SU-DHL-6 (cell line): ENCODE measurements at regions not wholly inside any gene's neighbourhood (a gene's known extent, or its start where the extent isn't known, plus 50 kb on each side); places are given as distances from the start of the nearest gene placed in this dataset.

ENCODE experiments used
- EZH2phosphoT487 ChIP-seq: fragments of 200-600 bp; sonication (generic), shearing (Covaris generic); conservative IDR thresholded peaks from 2 replicates; pipeline ENCODE4 v1.6.1; 2018; ENCODE audit warnings: mild to moderate bottlenecking, antibody characterized with exemption, low read length, moderate library complexity, mixed read lengths
- TF ChIP-seq, protein P1 (sequence below): fragments of 200-600 bp; sonication (generic); IDR thresholded peaks from one replicate; pipeline ENCODE4 v1.5.1; 2017; ENCODE audit warnings: antibody characterized with exemption, mild to moderate bottlenecking, low read length, moderate library complexity; ENCODE audit not compliant: insufficient read depth, poor library complexity, severe bottlenecking

DNA sequence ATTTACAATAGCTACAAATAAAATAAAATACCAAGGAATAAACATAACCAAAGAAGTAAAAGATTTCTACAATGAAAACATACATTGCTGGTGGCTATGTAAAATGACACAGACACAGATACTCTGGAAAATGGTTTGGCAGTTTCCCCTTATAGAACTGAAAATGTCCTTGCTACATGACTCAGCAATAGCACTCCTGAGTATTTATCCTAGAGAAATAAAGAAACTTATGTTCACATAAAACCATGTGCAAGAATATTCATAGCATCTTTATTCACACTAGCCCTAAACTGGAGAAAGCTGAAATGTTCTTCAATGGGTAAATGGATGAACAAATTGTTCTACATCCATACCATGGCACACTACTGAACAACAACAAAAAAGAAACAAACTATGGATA lies 100.2 kb upstream of the RFC3 start:
- TF ChIP-seq EZH2phosphoT487: no peak
- TF ChIP-seq, protein P1, sequence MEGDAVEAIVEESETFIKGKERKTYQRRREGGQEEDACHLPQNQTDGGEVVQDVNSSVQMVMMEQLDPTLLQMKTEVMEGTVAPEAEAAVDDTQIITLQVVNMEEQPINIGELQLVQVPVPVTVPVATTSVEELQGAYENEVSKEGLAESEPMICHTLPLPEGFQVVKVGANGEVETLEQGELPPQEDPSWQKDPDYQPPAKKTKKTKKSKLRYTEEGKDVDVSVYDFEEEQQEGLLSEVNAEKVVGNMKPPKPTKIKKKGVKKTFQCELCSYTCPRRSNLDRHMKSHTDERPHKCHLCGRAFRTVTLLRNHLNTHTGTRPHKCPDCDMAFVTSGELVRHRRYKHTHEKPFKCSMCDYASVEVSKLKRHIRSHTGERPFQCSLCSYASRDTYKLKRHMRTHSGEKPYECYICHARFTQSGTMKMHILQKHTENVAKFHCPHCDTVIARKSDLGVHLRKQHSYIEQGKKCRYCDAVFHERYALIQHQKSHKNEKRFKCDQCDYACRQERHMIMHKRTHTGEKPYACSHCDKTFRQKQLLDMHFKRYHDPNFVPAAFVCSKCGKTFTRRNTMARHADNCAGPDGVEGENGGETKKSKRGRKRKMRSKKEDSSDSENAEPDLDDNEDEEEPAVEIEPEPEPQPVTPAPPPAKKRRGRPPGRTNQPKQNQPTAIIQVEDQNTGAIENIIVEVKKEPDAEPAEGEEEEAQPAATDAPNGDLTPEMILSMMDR: no peak
